Occipital lobe (tissue), 1 donor: ENCODE measurements at regions not wholly inside any gene's neighbourhood (a gene's known extent, or its start where the extent isn't known, plus 50 kb on each side); places are given as distances from the start of the nearest gene placed in this dataset.

Experiments used
- DNase-seq: peaks from one replicate; lab custom pipeline; 2025; lab: John Stamatoyannopoulos, UW

DNA sequence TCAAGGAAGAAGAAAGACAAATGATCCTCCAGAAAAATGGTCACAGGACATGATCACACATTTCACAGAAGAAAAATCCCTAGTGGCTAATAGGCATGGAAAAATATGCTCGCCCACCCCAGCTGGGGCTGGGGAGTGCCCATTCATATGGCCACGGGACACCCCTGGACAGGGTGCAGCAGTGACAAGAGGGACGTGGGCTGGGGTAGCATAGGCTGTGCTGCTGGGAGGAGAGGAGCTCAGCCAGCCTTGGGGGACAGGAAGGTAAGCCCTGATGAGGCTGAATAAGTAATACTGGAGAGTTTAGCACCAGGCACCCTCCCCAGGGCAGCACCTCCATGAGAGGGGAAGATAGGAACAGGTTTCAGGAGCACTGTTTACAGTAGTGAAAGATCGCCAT lies 254.9 kb upstream of the HS6ST1 start:
- DNase-seq, result no peak

DNA sequence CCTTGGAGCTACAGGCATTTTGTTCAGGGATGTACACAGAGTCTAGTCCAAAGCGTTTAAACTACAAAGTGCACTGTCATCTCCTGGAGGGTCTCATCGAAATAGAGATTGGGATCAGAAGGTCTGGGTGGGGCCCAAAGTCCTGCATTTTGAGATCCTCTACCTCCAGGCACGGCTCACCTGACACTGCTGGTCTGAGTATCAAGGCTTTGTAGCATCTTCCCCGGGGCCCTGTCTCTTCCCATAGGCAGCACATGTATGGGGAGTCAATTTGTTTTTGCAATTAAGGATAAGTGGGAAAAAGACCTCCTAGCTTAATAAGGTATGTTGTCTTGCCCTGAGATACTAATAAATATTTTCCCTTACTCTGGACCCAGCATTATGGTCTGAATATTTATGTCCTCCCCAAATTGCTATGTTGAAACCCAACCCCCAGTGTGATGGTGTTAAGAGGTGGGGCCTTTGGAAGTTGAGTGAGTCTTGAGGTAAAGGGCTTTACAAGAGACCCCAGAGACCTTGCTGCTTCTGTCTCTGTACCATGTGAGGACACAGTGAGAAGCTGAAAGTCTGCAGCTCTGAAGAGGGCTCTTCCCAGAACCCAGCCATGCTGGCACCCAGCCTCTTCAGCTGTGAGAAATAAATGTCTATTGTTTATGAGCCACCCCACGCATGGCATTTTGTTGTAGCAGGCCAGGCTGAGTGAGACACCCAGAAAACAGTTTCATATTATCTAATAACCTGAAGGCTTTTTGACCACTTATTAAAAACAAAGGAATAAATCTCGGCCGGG lies 258.7 kb upstream of the HS6ST1 start:
- no peak for DNase-seq

DNA sequence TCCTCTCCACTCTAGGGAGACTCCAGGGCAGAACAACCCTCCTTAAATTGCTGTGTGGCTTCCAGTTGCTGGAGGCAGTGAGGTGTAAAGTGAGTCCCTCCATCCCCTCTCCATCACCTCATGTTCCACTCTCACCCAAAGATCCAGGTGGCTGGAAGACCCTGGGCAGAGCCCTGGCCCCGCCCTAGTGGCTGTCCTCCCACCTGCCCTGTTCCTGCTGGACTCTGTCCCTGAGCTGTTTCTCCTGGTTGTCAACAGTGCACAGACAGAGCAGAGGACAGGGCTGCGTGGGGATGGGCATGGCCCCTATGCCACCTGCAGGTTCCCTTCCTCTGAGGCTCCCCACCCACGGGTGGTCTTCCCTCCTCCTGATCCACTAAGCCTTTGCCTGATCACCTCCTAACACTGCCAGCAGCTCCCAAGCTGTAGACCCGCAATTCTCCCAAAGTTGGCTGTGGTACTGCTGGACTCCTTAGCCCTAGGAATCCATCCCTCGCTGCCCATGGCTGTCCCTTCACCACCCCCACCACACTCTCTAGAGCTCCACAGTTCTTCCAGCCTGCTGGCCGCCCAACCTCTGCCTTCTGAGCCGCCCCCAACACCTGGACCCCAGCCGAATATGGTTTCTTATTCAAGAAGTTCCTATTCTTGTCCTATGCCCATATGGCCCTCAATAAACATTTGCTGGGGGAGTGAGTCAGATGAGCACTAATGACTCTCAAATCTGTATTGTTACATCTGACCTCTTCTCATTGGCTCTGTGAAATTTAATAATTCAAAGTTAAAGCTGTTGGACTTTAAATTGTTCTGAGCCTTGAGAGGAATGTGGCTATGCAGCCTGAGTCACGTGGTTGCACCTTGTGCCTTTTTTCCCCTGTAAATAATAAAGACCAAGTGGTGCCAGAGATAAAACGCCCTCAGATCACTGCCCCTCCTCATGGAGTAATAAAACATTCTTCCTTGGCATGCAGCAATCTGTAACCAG lies 260.0 kb upstream of the HS6ST1 start:
- no peak for DNase-seq

DNA sequence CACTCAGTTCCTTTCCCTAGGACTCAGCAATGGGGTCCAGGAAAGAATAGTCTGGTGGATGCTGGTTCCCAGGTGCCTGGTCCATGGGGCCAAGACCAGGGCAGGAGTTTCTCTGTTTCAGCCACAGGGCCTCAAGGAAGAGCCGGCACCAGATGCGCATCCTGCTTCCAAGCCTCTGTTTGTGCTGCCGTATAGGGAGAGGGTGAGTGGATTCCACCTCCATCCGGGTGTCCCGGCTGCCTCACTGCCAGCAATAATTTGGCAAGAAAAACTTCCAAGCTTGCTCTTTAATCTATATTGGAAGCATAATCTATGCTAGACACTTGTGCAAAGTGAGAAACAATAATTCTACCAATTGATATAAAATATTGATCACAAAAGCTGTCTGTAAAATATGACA lies 261.2 kb upstream of the HS6ST1 start:
- no peak for DNase-seq

DNA sequence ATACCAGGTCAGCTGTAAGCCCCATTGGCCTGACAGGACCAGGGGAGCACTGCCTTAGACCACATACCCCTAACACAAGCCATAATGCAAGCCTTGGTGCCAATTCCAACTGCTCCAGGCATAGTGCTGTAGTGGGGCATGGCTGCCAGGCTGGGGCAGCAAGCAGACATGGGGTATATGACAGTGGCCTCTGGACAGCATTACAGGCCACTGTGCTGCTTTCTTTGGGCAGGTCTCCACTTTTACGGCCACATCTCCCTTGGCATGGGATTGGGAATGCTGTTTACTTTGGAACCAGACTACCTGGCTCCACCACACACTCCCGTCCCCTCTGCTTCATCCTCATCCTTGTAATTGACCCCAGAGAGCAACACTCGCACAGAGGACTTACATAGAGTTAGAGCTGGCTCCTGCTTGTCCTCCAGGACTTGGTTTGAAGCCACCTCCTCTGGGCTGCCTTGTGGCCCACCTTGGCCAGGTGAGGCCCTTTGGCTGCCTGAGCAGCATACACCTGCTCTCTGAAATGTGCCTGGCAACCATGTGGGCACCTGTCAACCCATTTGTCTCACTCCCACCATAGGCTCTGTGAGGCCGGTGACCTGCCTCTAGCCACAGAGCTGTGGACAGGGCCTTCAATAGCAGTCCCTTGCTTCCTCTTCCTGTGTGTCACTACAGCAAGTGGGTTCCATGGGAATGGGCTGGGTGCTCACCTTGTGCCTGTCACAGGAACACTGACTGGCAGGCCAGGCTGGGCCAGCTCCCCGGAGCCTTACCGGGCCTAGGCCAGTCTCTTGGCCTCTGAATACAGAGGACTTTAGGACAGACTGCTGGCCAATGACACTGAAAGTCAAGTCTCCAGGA lies 262.6 kb upstream of the HS6ST1 start:
- DNase-seq, result no peak

DNA sequence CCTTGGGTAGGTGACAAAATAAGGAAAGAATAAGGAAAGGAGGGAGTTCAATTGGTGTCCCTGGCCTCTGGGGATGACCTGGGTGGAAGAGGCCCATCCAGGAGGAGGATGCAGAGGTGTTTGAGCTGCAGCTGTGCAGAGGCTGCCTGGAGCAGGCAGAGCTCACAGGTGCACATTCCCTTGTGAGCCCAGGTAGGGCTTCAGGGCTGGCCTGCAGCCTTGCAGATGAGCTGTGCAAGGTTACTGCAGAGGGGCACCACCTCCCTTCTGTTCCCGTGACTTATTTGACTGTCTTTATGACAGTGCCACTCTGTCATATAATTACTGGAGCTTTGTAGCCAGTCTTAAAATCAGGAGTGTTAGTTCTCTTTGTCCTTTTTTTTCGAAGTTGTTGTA lies 263.2 kb upstream of the HS6ST1 start:
- no peak for DNase-seq

DNA sequence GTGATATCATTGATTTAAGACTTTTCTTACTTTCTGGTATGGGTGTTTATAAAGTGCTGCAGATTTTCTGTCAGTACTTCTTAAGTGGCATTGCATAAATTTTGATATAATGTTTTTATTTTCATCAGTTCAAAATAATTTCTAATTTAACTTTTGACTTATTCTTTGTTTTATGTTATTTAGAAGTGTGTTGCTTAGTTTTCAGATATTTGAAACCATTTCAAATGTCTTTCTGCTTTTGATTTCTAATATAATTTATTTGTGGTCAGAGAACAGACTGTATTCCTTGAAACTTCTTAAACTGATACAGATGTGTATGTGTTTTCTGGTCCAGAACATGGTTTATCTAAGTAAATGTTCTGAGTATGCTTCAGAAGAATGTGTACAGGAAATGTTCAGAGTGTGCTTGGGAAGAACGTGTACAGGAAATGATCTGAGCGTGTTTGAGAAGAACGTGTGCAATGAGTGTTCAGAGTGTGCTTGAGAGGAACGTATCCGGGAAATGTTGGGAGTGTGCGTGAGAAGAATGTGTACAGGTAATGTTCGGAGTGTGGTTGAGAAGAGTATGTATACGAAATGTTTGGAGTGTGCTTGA lies 265.7 kb upstream of the HS6ST1 start:
- DNase-seq, result no peak

DNA sequence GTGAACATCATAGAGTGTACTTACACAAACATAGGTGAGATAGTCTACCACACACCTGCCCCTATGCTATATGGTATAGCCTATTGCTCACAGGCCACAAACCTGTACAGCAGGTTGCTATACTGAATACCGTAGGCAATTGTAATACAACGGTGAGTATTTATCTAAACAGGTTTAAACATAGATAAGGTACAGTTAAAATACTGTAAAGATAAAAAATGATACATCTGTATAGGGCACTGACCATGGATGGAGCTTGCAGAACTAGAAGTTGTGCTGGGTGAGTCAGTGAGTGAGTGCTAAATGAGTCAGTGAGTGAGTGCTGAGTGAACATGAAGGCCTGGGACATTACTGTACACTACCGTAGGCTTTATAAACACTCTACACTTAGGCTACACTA lies 267.0 kb upstream of the HS6ST1 start:
- no peak for DNase-seq

DNA sequence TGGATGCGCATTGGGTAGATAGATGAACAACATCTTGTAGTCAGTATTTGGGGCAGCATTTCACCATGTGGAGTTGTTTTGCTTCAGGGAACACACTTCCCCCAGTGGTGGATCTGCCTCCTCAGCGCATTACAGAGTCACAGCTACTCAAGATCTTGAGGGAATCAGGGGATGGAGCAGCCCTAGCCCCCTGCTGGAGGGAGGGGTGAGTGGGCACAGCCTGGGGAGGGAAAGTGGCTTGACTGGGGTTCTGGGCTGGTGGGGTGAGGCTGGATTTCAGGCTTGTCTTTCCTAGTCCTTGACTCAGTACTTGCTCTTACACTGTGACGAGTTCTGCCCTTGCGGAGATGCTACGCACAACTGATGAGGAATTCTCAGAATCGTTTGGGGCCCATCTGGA lies 271.0 kb upstream of the HS6ST1 start:
- no peak for DNase-seq

DNA sequence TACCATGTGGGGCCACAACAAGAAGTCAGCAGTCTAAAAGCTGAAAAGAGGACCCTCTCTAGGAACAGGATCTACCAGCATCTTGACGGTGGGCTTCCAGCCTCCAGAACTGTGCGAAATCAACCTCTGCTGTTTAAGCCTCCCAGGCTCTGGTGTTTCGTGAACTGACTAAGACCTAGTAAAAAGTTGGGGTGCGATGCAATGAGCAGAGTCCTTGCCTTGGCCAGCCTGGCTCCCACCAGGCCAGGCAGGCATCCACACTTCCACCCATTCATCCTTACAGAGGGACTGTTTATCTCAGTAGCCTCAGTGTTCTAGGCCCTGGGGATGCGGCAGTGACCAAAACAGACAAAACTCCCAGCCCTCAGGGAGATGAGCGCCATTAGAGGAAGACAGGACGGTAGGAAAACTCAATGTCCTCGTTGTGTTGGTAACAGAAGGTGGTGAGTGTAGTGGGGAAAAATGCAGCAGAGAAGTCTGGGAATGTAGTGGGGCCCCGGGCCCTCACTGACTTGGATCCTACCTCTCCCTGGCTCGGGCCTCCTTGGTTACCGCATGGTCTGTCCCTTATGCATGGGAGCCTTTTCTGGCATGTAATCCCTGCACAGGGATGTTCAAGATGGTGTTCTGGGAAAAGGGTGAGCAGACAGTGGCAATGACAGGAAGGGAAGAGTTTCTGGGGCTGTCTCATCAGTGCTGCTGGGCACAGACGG lies 271.8 kb upstream of the HS6ST1 start:
- no peak for DNase-seq

DNA sequence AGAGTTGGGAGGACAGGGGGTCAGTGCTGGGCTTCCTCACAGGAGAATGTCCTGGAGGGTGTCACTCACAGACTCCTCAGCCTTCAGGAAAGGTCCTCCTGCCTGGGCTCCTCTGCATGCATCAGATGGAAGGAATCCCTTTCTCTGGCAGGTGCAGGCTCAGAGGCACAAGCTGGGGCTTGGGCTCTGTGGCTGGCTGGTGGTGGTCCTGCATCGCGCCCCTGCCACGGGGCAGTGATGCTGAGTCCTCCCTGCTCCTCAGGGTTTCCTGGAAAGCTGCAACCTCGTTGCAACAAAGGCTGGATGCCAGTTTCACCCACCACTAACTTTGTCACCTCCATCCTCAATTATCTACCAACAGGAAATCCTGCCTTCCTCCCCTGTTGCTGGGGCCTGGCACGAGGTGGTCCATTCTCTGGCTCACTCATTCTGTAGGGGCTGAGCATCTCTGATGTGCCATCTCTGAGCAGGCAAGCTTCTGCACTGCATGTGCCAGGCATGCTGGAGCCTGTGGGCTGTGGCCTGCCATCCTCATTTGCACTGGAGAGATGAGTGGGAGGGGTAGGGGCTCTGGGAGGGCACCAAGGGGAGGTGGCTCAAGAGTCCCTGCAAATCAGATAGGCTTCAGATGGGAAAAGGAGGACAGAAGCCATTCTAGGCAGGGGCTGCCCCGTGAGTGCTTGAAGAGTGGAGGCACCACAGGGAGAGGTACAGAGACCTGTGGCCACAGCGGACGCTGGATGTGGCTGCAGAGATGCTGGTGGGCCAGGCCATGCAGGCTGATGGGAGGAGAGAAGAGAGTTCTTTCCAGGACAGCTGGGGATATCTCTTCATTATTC lies 272.6 kb upstream of the HS6ST1 start:
- DNase-seq, result no peak

DNA sequence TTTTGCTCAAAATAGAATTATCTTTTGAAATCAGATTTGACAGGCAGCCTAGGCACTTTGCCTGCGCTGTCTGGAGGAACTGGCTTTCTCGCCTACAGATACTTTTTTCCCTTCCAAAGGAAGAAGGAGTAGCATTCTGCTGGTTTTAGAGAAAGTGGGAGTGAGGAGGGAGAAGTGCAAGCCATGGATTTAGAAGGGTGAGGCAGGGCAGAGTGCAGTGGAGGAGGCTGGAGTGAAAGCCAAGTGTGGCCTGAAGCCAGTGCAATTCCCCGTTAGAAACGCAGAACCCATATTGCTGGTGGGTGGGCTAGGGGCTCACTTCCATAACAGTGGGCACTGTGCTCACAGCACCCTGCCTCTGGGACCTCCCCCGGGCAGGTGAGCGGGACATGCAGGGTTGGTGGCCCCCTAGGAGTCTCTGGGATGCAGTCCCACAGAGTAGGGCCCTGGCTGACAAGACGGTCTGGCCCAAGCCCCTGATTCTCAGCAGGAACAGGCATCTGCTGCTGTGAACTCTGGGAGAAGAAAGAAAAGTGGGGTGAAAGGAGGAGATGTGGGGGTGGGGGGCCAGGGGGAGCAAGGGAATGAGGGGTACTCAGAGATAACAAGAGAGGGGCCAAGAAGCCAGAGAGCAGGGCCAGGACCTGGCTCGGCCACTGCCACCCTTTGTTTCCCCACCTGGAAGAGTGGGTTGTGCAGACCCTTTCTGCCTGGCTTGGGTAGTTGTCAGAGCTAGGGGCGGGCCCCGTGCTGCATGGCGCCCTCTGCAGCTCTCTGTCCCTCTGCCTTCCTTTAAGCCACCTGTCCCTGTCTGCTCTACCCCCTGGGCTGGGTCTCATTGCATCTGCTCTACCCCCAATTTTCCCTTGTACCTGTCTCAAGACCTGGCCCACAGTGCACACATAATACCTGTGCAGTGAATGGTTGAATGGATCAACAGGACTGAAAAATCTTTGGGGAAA lies 273.5 kb upstream of the HS6ST1 start:
- DNase-seq, result no peak

DNA sequence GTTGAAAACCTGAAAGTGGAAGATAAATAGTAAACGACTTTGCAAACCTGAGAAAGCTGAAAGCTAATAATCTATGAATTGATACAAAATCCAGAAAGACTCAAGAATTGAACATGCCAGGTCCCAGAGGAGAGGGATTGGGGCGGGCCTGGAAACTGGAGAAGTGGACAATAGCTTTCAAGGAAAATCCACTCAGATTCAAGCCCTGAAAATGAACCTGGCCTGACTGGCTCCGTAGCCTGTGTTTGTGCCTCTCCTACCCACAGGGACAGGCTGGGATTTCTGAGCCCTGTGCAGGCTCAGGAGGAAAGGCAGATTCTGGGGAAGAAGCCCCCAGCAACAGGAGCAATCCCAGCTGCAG lies 274.8 kb upstream of the HS6ST1 start:
- DNase-seq, result no peak

DNA sequence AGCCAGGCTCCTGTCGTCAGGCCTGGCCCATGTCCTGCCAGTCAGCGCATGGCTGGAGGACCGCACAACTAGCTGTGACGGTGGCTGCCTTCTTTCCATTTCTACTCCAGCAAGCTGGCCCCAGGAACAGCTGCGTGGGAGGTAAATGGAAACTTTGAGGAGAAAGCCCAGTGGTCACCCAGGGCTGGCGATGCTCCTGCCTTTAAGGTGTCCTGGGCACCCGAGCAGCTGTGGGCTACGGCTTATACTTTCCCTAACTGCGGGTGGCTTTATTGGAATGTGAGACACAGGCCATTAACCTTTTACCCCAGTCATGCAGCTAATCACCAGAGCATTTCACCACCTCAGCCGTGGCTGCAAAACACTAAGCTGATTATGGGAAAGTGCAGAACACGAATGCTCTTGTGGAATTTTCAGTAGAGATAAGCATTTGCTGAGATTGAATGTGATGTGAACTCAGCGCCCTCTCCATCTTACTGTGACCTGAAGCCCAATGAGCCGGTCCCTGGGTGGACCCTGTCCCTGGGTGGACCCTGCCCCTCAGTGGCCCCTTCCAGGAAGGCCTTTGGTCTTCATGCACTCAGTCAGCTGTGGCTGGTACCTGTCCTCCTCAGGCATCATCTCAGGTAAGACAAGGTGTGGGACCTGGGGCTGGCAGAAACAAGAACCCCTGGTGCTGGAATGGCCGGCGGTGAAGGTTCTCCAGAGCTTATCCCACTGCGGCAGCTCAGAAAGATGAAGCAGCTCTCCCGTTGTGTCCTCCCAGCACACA lies 275.4 kb upstream of the HS6ST1 start:
- DNase-seq, result no peak

DNA sequence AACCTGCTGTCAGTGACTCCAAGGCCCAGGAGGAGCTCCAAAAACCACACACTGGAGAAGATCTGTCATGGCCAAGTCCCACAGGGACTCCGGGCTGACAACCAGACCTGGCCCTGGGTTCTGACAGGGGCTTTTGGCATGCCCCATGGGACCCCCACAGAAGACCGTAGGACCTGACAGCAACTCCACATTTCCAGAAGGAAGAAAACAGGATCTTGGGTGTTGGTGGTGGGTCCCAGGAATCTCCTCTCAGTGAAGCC lies 275.9 kb upstream of the HS6ST1 start:
- DNase-seq, result no peak

DNA sequence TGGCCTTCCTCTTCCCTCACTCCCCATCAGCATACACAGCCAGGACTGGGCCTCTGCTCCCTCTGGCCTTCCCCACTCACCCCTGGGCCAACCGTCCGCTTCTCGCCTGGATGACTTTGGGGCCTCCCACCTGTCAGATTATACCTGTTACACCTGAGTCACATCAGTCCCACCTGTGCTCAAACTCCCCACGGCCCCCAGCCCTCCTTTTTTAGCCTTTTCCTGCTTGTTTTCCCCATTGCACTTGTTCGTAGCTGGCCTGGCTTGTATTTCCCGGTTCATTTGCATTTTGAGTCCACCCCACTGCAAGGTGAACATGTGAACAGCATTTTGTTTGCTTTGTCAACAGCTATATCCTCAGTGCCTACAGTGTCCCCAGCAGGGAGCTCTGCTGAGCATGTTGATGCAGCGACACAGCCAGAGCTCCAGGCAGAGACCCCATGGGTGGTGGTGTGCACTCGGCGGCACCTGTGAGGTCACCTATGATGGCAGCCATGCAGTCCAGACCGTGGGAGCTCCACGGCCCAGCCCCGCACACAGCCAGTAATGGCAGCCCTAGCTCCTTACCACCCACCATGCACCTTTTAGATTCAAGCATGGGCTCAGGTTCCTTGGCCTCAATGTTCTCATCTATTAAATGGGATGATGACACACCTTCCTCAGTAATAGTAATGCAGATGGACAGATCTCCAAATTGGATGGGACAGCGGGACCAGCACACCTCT lies 276.4 kb upstream of the HS6ST1 start:
- no peak for DNase-seq

DNA sequence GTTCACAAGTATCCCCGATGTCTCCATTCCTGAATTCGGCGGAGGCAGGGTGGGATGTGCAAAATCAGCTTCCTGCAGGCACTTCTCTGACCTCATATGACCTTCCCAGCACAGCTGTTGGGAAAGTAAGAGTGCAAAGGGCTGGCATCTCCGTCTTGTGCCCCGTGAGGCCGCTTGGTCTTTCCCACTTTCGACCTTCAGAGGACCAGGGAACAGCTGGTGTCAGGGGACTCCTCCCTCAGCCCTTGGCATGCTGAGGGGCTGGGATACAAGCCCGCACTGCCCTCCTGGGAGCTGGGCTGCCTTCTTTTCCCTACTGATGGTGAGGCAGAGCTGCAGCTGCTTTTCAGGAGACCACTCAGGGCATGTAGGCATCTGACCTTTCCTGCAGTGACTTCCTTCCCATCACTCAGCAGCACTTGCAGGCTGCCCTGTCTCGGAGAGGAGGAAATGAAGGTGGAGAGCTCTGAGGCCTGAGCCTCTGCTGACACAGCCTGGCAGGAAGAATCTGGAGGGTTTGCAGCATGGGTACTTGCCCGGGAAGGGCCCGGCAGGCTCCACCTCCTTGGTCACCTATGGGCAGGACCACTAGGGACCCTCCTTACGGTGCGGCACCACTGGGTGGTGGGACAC lies 277.2 kb upstream of the HS6ST1 start:
- no peak for DNase-seq
